H1 (cell line): ENCODE measurements at regions not wholly inside any gene's neighbourhood (a gene's known extent, or its start where the extent isn't known, plus 50 kb on each side); places are given as distances from the start of the nearest gene placed in this dataset.

Experiments used
- CTBP2 ChIP-seq: IDR thresholded peaks from 2 replicates; pipeline ENCODE4 v1.7.0; 2011; ENCODE audit warnings: borderline replicate concordance, mild to moderate bottlenecking, moderate library complexity, mixed read lengths, low read length; ENCODE audit not compliant: insufficient read depth, insufficient read length
- SP1 ChIP-seq: IDR thresholded peaks from 2 replicates; pipeline ENCODE4 v1.6.1; 2011; ENCODE audit warnings: low read depth, low read length

- TF ChIP-seq CTBP2: no peak
- TF ChIP-seq SP1: no peak
These were observed 377.2 kb upstream of the GOT2 start (continued) for GRCh38 chr16:59111280-59111679.
